ENCODE measurements at regions not wholly inside any gene's neighbourhood (a gene's known extent, or its start where the extent isn't known, plus 50 kb on each side); places are given as distances from the start of the nearest gene placed in this dataset.

DNA sequence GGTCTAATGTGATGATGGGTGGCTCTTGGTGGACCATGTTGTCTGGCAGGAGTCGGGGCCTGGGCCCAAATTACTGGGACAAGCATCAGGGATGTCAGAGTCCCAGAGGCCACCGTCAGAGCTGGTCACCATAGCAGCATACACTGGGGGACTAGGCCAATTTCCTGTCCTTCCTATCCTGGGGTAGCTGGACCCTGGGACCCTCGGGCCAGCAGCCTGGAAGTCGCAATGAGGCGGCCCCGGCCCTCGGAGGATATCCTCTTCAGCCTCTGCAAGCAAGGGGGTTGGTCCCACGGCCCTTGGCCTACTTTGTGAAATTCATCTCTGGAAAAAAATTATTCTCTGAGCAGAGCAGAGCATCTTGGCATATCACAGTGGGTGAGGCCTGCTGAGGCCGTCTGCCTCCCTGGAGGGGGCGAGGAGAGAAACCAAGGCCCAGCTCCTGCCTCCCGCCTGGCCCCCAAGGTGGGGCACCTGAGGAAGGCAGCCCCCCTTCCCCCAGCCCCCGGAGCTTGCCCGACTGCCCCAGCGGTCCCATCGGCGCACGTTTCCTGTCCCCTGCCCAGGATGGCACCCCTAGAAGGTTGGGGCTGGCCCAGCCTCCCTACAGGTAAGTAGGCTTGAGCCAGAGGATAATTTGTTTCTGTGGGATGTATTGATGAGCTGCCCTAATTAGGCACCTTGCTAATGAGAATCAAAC is 135.0 kb upstream of the MYL2 start:
- DNase-seq (ENCODE audit: low read depth in 1 of 2, low spot score in 1 of 2) = no peak

GRCh38 chr12:111048991-111049390 is 128.6 kb upstream of the MYL2 start:
- no peak for DNase-seq (ENCODE audit: low read depth in 1 of 2, low spot score in 1 of 2)

- no peak for DNase-seq (ENCODE audit: low read depth in 1 of 2, low spot score in 1 of 2)
Measured at GRCh38 chr12:111046896-111047295, 126.5 kb upstream of the MYL2 start.

- no peak for DNase-seq (ENCODE audit: low read depth in 1 of 2, low spot score in 1 of 2)
Measured at GRCh38 chr12:111045941-111046340, 125.6 kb upstream of the MYL2 start.

DNA sequence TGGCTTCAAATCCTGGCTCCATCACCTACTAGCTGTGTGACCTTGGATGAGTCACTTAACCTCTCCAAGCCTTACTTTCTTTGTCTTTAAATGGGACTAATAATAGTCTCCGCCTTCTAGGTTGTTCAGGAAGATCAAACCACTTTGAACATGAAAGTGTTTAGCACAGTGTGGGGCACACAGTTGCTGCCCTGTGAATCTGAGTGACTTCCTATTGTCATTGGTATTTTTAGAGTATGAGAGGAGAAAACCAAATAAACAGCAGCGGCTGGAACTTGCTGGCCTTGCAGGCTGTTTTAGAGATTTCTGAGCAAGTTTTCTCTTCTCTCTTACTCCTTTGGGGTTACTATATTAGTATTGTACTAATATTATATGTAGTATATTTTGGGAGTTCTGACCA is 120.7 kb upstream of the MYL2 start:
- no peak for DNase-seq (ENCODE audit: low read depth in 1 of 2, low spot score in 1 of 2)

DNA sequence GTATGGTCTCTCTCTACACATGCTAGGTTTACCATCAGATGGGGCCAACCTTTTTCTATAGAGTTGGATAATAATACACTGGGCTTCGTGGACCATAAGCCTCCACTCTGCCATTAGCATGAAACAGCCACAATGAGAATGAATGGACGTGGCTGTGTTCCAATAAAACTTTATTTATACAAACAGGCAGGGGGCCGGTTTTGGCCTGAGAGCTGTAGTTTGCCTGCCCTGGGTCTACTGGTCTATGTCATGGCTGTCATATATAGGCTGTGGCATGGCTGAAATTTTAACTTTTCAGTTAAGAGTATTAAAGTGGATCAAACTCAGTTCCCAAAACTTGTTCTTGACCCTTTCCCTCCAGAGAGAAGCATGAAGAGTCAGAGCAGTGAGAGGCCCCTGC is 120.3 kb upstream of the MYL2 start:
- no peak for DNase-seq (ENCODE audit: low read depth in 1 of 2, low spot score in 1 of 2)

- no peak for DNase-seq (ENCODE audit: low read depth in 1 of 2, low spot score in 1 of 2)
Measured at GRCh38 chr12:111038941-111039340, 118.6 kb upstream of the MYL2 start.

DNA sequence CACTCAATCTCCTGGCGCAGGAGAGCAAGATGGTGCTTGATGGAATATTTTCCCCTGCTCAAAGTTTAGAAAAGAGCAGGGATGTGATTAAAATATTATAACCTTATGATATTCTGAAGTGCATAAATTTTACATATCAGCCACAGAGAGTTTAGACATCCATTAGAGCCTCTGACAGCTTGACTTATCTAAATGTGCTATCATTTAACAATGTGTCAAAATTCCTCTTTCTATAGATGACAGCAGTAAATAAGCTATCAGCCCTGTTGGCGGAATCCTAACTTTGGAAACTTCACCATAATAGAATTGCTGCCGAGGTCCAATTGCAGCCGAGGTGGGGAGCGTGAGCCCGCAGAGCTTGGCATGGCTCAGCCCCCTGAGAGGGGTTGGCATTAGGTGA is 117.7 kb upstream of the MYL2 start:
- DNase-seq (ENCODE audit: low read depth in 1 of 2, low spot score in 1 of 2) = no peak

DNA sequence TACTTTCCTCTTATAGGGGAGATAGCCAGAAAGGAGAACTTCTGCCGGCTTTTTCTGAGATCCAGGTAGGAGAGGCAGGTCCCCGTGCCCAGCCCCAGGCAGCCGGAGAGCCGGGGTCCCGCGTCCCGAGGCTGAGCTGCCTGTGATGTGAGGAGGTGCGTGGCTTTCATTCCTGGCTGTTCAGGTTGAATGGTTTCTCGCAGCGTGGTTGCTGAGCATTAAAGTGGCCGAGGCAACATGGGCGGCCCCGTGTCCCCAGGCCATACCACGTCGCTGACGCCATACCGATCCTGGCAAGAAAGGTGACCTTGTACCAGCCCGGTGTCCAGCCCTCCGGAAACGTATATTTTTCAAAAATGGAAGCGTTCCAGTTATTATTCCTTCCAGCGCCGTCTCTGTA is 116.7 kb upstream of the MYL2 start:
- DNase-seq (ENCODE audit: low read depth in 1 of 2, low spot score in 1 of 2) = no peak

DNA sequence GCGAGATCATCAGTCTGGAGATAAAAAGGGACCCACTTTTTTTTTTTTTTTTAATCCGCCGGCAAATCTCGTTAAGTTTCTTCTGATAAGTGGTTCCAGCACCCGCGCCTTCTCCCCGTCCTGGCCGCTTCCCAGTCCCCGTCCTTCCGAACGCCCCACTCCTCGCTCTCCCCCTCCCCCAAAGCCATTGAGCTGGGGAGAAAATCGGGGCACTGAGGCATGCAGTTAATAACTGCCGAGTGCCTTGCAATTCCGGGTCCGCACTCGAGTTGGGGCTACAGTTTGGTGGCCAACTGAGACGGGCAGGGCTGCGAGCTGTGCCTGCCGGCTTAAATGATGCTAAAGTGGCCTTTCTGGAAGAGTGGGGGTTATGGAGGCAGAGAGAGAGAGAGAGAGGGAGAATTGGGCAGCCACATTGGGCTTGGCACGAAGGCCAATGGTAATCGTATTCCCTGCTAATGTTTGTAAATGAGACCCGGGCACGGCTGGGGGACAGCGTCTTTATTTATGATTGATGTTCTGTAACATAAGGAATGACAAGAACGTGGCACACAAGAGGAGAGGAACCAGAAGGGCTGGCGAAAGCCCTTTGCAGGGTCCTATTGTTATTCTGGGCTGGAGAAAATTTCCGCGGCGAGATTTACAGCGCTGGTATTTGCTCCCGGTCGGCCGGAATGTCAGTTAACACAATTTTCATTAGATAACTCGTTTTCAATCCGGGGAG is 115.4 kb upstream of the MYL2 start:
- no peak for DNase-seq (ENCODE audit: low read depth in 1 of 2, low spot score in 1 of 2)

DNA sequence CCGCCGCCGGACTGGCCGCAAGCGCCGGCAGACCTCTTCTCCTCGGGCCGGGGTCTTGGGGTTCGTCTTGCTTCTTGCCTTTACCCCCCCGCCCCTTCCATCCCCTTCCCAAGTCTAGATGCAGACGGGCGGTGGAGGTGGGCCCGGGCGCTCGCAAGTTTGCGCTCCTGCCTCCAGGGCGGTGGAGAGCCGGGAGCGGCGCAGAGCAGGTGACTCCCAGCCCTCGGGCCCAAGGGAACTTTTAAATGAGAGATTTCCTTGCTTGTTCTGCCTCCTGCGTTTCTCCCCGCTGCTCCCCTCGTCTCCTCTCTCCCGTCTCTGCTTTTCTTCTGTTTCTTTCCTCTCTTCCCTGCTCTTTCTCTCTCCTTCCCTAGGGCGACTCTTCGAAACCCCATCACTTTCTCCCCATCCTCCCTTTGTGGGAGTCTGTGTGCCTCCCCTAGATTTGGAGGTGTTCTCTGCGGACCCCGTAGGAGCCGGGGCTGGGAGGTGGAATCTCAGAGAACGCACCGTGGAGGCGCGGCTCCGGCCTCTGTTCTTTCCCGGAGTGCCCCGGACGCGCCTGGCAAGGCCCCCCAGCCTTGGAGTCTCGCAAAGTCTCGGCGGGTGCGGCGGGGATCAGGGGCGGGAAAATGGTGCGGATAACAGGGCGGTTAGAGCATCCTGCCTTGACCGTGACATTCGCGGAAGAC is 114.7 kb upstream of the MYL2 start:
- DNase-seq (ENCODE audit: low read depth in 1 of 2, low spot score in 1 of 2) = no peak

DNA sequence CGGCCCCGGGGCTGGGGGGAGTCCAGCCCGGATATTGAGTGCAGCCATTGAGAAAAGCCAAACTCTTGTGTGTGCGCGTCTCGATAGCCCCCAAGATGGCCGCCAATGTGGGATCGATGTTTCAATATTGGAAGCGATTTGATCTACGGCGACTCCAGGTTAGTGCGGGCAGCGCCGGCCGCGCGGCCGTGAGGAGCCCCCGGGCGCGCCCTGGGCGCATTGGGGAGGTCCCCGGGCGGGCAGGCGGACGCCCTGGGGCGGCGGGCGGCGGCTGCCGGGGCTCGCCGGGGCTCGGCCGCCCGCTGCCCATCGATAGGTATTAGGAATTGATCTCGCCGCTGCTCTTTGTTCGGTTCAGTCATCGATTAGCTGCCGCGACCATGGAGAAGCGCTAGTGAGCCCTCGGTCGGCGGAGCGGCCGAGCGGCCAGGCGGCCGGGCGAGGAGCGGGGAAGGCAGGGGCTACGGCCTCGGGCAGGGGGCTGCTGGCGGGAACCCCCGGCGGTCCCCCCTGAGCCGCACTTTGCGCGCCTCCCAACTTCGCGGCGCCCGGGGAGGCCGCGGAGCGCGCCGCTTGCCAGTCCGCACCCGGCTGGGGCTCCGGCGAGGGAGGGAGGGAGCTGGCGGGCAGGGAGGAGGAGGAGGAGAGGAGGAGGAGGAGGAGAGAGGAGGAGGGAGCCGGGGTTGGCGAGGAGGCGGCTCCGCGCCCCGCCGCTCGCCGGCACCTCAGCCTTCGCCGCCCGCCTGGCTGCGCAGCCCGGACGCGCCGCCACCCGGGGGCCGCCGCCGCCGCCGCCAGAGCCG is 113.9 kb upstream of the MYL2 start, which contains the start of gene CUX2:
CUX2 (plus strand) TSS at position 83 of the 803 bp plus-strand sequence.
- DNase-seq (ENCODE audit: low read depth in 1 of 2, low spot score in 1 of 2) = no peak

- no peak for DNase-seq (ENCODE audit: low read depth in 1 of 2, low spot score in 1 of 2)
Measured at GRCh38 chr12:111033281-111034082, 113.1 kb upstream of the MYL2 start.

GRCh38 chr12:111032591-111032919 is 112.2 kb upstream of the MYL2 start:
- DNase-seq (ENCODE audit: low read depth in 1 of 2, low spot score in 1 of 2) = no peak

DNA sequence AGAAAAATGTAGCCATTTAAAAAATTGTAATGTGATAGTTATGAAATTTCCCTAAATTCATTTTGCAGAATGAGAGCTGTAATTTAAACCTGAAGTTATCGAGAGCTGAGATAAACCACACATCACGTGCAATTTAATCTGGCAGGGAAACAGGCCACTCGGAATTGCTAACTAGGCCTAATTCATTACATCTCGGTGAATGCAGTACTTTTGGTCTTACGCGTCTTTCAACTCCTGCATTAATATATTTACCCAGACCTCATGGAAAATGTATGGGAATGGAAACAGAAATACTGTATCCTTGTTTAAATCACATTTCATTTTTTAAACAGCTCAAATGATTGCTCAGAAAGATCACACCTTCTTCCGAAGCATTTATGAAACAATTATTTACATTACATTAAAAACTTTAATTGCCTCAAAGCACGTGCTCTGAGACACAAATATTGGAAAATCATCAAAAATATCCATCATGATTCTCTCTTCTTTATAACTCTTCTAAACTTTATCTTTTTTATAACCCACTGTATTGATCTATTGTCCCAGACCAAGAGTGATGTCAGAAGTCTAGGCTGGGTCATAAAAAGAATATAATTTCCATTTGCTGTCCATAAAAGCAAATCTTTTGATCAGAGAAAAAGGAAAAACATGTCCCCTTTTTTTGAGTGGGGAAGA is 111.7 kb upstream of the MYL2 start:
- DNase-seq (ENCODE audit: low read depth in 1 of 2, low spot score in 1 of 2) = no peak

GRCh38 chr12:111030800-111031199 is 110.4 kb upstream of the MYL2 start:
- no peak for DNase-seq (ENCODE audit: low read depth in 1 of 2, low spot score in 1 of 2)

DNA sequence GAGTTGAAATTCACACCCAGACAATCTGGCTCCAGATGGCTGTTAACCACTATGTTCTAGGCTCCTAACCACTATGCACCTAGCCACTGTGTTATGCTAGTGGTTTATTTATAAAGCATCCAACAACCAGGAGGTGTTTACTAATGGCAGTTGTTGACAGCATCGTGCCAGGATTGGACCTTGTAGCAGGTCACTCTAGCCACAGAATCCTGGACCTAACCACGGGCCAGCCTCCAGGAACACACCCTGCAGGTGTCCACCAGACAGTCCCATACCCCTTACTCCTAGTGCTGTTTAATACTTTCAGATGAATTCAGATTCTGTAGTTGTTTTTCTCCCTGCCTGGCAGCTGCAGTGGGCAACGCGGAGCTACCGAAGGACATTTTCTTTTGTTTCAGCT is 109.4 kb upstream of the MYL2 start:
- DNase-seq (ENCODE audit: low read depth in 1 of 2, low spot score in 1 of 2) = no peak

DNA sequence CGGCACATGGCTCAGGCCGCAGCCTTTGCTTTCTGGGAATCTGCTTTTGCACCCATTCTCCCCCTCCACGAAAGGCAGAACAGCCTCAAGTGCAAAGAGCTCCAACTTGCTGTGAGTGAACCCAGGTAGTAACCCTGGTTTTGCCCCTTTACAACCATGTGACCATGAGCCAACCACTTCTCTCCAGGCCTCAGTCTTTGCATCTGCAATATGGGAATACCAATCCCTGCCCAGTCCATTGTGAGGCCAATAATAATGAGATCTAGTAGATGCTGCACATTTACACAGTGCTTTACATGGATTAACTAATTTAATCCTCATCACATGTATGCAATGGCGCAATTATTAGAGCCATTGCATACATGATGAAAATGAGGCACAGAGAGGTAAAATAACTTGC is 108.9 kb upstream of the MYL2 start:
- no peak for DNase-seq (ENCODE audit: low read depth in 1 of 2, low spot score in 1 of 2)

GRCh38 chr12:111028830-111029229 is 108.5 kb upstream of the MYL2 start:
- DNase-seq (ENCODE audit: low read depth in 1 of 2, low spot score in 1 of 2) = no peak

DNA sequence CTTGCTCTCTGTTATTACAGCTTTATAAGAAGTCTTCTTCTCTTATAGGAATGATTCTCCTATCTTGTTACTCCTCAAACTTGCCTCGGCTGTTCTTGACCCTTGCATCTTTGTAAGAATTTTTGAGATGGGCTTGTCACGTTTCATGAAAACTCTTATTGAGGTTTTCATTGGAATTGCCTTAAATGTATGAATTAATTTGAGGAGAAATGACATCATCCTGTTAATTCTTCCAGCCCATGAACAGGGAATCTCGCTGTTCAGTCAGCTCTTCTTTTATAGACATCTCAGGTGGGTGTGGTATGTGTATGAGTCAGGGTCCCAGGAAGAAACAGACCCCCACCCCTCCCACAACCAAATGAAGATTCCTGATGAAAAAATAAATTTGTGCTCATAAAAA is 107.1 kb upstream of the MYL2 start:
- no peak for DNase-seq (ENCODE audit: low read depth in 1 of 2, low spot score in 1 of 2)

Measured in activated CD4-positive, alpha-beta T cell treated with anti-CD3 and anti-CD28 coated beads, Interleukin-2, amount 50 U/mL, for 24 hours (primary cell).